Gastrocnemius medialis (tissue), 4 donors: ENCODE measurements at regions not wholly inside any gene's neighbourhood (a gene's known extent, or its start where the extent isn't known, plus 50 kb on each side); places are given as distances from the start of the nearest gene placed in this dataset.

Experiments
- CTCF ChIP-seq, 5 experiments: fragments of 450-650 bp in 3 of 5; fragments of 200-600 bp in 2 of 5; sonication (generic) in 2 of 5; IDR thresholded peaks in 4 of 5; conservative IDR thresholded peaks in 1 of 5; 1 replicate in 4 of 5; 2 replicates in 1 of 5; pipeline ENCODE4 v1.5.1; 2016 to 2019; ENCODE audit warnings: antibody characterized with exemption in 5 of 5, mild to moderate bottlenecking in 3 of 5, moderate library complexity in 3 of 5
- POLR2A ChIP-seq, 2 donors: fragments of 450-650 bp; IDR thresholded peaks; one replicate each; pipeline ENCODE4 v1.6.1; 2017; ENCODE audit warnings: antibody characterized with exemption in 2 of 2, mild to moderate bottlenecking in 2 of 2, moderate library complexity in 2 of 2

- TF ChIP-seq CTCF (IDR thresholded peaks at IDR 0.05 in 4 of 5, conservative IDR thresholded peaks at IDR 0.05 in 1 of 5) (no peak), POLR2A (IDR thresholded peaks at IDR 0.05) (no peak)
These were observed 52.4 kb upstream of the C4orf54 start for GRCh38 chr4:99710020-99710419.
